ENCODE measurements at regions not wholly inside any gene's neighbourhood (a gene's known extent, or its start where the extent isn't known, plus 50 kb on each side); places are given as distances from the start of the nearest gene placed in this dataset.

DNA sequence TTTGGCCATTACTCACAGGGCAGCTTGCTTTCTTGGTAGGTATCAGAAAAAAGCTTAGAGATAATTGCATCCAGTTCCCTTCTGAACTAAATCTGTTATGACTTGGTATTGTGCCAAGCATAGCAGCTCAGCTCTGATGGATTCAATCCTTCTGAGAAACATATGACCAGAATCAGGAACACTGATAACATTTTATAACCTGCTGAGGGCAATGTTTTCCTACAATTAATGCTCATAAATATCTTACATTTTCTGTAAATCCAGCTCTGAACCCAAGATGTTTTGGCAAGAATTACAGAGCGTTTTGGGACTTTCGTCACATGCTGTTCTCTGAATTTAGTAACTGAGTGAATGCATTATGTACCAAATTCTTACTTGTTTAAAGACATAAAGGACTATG is 167.8 kb downstream of the KIF20B start:
- Mint-ChIP-seq H3K27ac (no peak overlapping the region), H3K9me3 (no peaks in the 10 kb centered on the region)

DNA sequence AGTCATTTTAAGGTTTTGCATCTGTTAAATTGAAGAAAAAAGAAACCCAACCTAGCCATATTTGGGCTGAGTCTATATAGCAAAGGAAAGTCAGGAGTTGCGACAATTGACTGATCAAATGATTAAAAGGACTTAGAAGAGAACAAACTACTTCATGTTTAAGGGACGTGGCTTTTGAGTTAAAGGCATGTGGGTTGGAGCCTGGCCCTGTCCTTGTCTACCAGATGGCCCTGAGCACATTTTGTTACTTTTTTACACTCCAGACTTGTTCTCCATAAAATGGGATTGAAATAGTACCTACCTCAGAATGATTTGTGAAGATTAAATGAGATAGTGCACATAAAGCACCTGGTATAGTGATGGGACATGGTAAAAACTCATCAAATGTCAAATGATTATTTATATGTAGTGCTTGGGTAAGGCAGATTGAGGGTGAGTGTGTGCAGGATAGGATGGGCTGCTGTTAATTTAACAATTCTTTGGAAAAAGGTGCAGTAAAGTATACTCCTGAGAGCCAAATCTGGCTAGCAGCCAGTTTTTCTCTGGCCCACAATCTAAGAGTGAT is 168.3 kb downstream of the KIF20B start:
- no peaks in the 10 kb centered on the region for H3K9me3 Mint-ChIP-seq
- H3K27me3 Mint-ChIP-seq (ENCODE audit: insufficient read depth) = no peaks in the 10 kb centered on the region
- no peaks in the 10 kb centered on the region for H3K36me3 ChIP-seq (ENCODE audit: control insufficient read depth, insufficient read depth, low read length)
- no peak for DNase-seq
- H3K4me1 ChIP-seq (ENCODE audit: control insufficient read depth, insufficient read depth, low read length) = no peaks in the 10 kb centered on the region
- no peak overlapping the region for H3K4me3 ChIP-seq (ENCODE audit: low read length)
- no peak overlapping the region for H3K9ac ChIP-seq (ENCODE audit: extremely low read depth, low read length, poor library complexity, severe bottlenecking)
- H3K36me3 Mint-ChIP-seq (ENCODE audit: low read depth) = no peaks in the 10 kb centered on the region
- no peaks in the 10 kb centered on the region for H3K9me3 ChIP-seq (ENCODE audit: control insufficient read depth, low read length)
- H3K27ac ChIP-seq (ENCODE audit: low read depth, low read length) = no peak overlapping the region
- TF ChIP-seq CTCF (conservative IDR thresholded peaks at IDR 0.05) = no peak
- WGBS, 2 experiments (ENCODE audit: insufficient coverage in 1 of 2, insufficient read length in 1 of 2) = 90 to 100% methylated on average over 2 of the region's 2 CpGs
- no peaks in the 10 kb centered on the region for H3K27me3 ChIP-seq (ENCODE audit: control insufficient read depth, insufficient read depth, low read length, poor library complexity, severe bottlenecking)
- H3K4me3 Mint-ChIP-seq = no peak overlapping the region
- H3K4me1 Mint-ChIP-seq = no peaks in the 10 kb centered on the region
- H3K27ac Mint-ChIP-seq = no peak overlapping the region

More for the DNA sequence above, 167.8 kb downstream of the KIF20B start:
- 40 to 64% methylated on average over 1 to 2 of the region's 2 CpGs for WGBS, 2 experiments (ENCODE audit: insufficient coverage in 1 of 2, insufficient read length in 1 of 2)
- TF ChIP-seq CTCF (conservative IDR thresholded peaks at IDR 0.05) = no peak
- H3K4me1 Mint-ChIP-seq = no peaks in the 10 kb centered on the region
- Histone ChIP-seq H3K27ac (ENCODE audit: low read depth, low read length) (no peak overlapping the region), H3K27me3 (ENCODE audit: control insufficient read depth, insufficient read depth, low read length, poor library complexity, severe bottlenecking) (no peaks in the 10 kb centered on the region), H3K4me3 (ENCODE audit: low read length) (no peak overlapping the region), H3K36me3 (ENCODE audit: control insufficient read depth, insufficient read depth, low read length) (no peaks in the 10 kb centered on the region), H3K4me1 (ENCODE audit: control insufficient read depth, insufficient read depth, low read length) (no peaks in the 10 kb centered on the region), H3K9ac (ENCODE audit: extremely low read depth, low read length, poor library complexity, severe bottlenecking) (no peak overlapping the region), H3K9me3 (ENCODE audit: control insufficient read depth, low read length) (no peaks in the 10 kb centered on the region)
- DNase-seq = no peak
- H3K36me3 Mint-ChIP-seq (ENCODE audit: low read depth) = no peaks in the 10 kb centered on the region
- H3K4me3 Mint-ChIP-seq = no peak overlapping the region
- H3K27me3 Mint-ChIP-seq (ENCODE audit: insufficient read depth) = no peaks in the 10 kb centered on the region

GRCh38 chr10:89870936-89871335 is 169.5 kb downstream of the KIF20B start:
- H3K4me1 Mint-ChIP-seq = no peaks in the 10 kb centered on the region
- no peak for TF ChIP-seq CTCF (conservative IDR thresholded peaks at IDR 0.05)
- no peaks in the 10 kb centered on the region for H3K36me3 Mint-ChIP-seq (ENCODE audit: low read depth)
- no peak for DNase-seq
- no peaks in the 10 kb centered on the region for H3K4me1 ChIP-seq (ENCODE audit: control insufficient read depth, insufficient read depth, low read length)
- H3K9me3 Mint-ChIP-seq = peaks cover 9% of the 10 kb centered on the region
- no peak overlapping the region for H3K9ac ChIP-seq (ENCODE audit: extremely low read depth, low read length, poor library complexity, severe bottlenecking)
- no peaks in the 10 kb centered on the region for H3K27me3 Mint-ChIP-seq (ENCODE audit: insufficient read depth)
- no peaks in the 10 kb centered on the region for H3K9me3 ChIP-seq (ENCODE audit: control insufficient read depth, low read length)
- no peak overlapping the region for H3K27ac Mint-ChIP-seq
- H3K4me3 ChIP-seq (ENCODE audit: low read length) = no peak overlapping the region
- no peaks in the 10 kb centered on the region for H3K27me3 ChIP-seq (ENCODE audit: control insufficient read depth, insufficient read depth, low read length, poor library complexity, severe bottlenecking)
- no peak overlapping the region for H3K4me3 Mint-ChIP-seq
- WGBS, 2 experiments (ENCODE audit: insufficient coverage in 1 of 2, insufficient read length in 1 of 2) = 83 to 92% methylated on average over 1 of the region's 2 CpGs
- H3K36me3 ChIP-seq (ENCODE audit: control insufficient read depth, insufficient read depth, low read length) = no peaks in the 10 kb centered on the region
- no peak overlapping the region for H3K27ac ChIP-seq (ENCODE audit: low read depth, low read length)
